PC-9 (cell line): ENCODE measurements at regions not wholly inside any gene's neighbourhood (a gene's known extent, or its start where the extent isn't known, plus 50 kb on each side); places are given as distances from the start of the nearest gene placed in this dataset.
"Not testable (repeated sequence)": the region's sequence is repeated elsewhere in the genome, so short reads cannot be mapped to it uniquely, and the experiment has no call there.

Source experiments
- BruUV-seq: library from RNA; stranded (reverse); fragments of 400-500 nt; replicated peaks from 2 replicates; lab custom pipeline; 2021; lab: Mats Ljungman, UMichigan
- CTCF ChIA-PET: fragments of 300-600 bp; sonication (Branson Sonifier 250); formaldehyde crosslinking; loops from one replicate; lab custom pipeline; 2022; ENCODE audit warnings: antibody characterized with exemption; lab: Charles Lee
- POLR2A ChIA-PET: fragments of 300-600 bp; sonication (Branson Sonifier 250); formaldehyde crosslinking; loops from one replicate; lab custom pipeline; 2022; ENCODE audit warnings: antibody characterized with exemption; ENCODE audit not compliant: unreplicated experiment; lab: Charles Lee
- DNase-seq, 2 experiments: peaks; one replicate each; pipeline versions ENCODE4 v3.0.0 to v3.0.0-alpha.2; 2015 to 2022; ENCODE audit warnings: mixed read lengths in 1 of 2
- H2AFZ ChIP-seq: fragments of 200-600 bp; sonication (generic); 2 replicates; pipeline ENCODE4 v1.8.1; 2017; ENCODE audit warnings: antibody characterized with exemption
- H3F3A ChIP-seq: fragments of 200-600 bp; sonication (generic); 2 replicates; pipeline ENCODE4 v1.8.1; 2017; ENCODE audit warnings: antibody characterized with exemption, mild to moderate bottlenecking, low read depth; ENCODE audit not compliant: insufficient read depth
- H3K27ac ChIP-seq: fragments of 200-600 bp; sonication (generic); 2 replicates; pipeline ENCODE4 v1.6.1; 2016; ENCODE audit warnings: mixed run types
- H3K27me3 ChIP-seq: fragments of 200-600 bp; sonication (generic); 2 replicates; pipeline ENCODE4 v1.6.1; 2016; ENCODE audit warnings: low read depth, mixed run types; ENCODE audit not compliant: insufficient read depth
- H3K36me3 ChIP-seq: fragments of 200-600 bp; sonication (generic); 2 replicates; pipeline ENCODE4 v1.6.1; 2016; ENCODE audit warnings: low read depth, mixed run types
- H3K4me1 ChIP-seq: fragments of 200-600 bp; sonication (generic); replicated peaks from 2 replicates; pipeline ENCODE4 v1.6.1; 2016; ENCODE audit warnings: mixed run types; ENCODE audit not compliant: insufficient read depth
- H3K4me2 ChIP-seq: fragments of 200-600 bp; sonication (generic); 2 replicates; pipeline ENCODE4 v1.6.1; 2017; ENCODE audit warnings: mixed run types
- H3K4me3 ChIP-seq: fragments of 200-600 bp; sonication (generic); 2 replicates; pipeline ENCODE4 v1.6.1; 2016; ENCODE audit warnings: mixed run types
- H3K79me2 ChIP-seq: fragments of 200-600 bp; sonication (generic); 2 replicates; pipeline ENCODE4 v1.6.1; 2017; ENCODE audit warnings: low read depth, mixed run types
- H3K9me2 ChIP-seq: fragments of 200-600 bp; sonication (generic); 2 replicates; pipeline ENCODE4 v1.8.1; 2017; ENCODE audit warnings: mild to moderate bottlenecking; ENCODE audit not compliant: insufficient read depth
- H3K9me3 ChIP-seq: fragments of 200-600 bp; sonication (generic); 2 replicates; pipeline ENCODE4 v1.8.1; 2016; ENCODE audit warnings: low read depth; ENCODE audit not compliant: insufficient read depth
- H4K20me1 ChIP-seq: fragments of 200-600 bp; sonication (generic); 2 replicates; pipeline ENCODE4 v1.8.1; 2017; ENCODE audit not compliant: insufficient read depth
- EZH2 ChIP-seq: fragments of 200-600 bp; sonication (generic); IDR thresholded peaks from 2 replicates; pipeline ENCODE4 v1.8.0; 2017; ENCODE audit warnings: antibody characterized with exemption, low read depth
- intact Hi-C: fragments of 100-400 bp; cut with micrococcal nuclease; formaldehyde crosslinking; loops from one replicate; pipeline ENCODE4 v1.10.0; 2022; ENCODE audit not compliant: unreplicated experiment
- TF ChIP-seq, protein P1 (sequence below): fragments of 200-600 bp; sonication (generic); conservative IDR thresholded peaks from 2 replicates; pipeline ENCODE4 v1.6.1; 2017; ENCODE audit warnings: mixed run types, antibody characterized with exemption, mild to moderate bottlenecking, moderate library complexity

- Histone ChIP-seq H3F3A (no peaks in the 10 kb centered on the region), H3K79me2 (no peaks in the 10 kb centered on the region), H3K9me3 (peaks cover 4% of the 10 kb centered on the region; the same call in 1 of the 2 replicates), H3K4me3 (no peak overlapping the region), H3K4me2 (no peak overlapping the region), H3K36me3 (no peaks in the 10 kb centered on the region), H4K20me1 (no peaks in the 10 kb centered on the region), H3K4me1 (no peaks in the 10 kb centered on the region), H2AFZ (no peak overlapping the region), H3K27ac (no peak overlapping the region), H3K9me2 (no peaks in the 10 kb centered on the region), H3K27me3 (no peaks in the 10 kb centered on the region)
- BruUV-seq: no TSS peak
- DNase-seq: no peak
- CTCF ChIA-PET: no interaction called here
- no peak for TF ChIP-seq EZH2
- TF ChIP-seq, protein P1, sequence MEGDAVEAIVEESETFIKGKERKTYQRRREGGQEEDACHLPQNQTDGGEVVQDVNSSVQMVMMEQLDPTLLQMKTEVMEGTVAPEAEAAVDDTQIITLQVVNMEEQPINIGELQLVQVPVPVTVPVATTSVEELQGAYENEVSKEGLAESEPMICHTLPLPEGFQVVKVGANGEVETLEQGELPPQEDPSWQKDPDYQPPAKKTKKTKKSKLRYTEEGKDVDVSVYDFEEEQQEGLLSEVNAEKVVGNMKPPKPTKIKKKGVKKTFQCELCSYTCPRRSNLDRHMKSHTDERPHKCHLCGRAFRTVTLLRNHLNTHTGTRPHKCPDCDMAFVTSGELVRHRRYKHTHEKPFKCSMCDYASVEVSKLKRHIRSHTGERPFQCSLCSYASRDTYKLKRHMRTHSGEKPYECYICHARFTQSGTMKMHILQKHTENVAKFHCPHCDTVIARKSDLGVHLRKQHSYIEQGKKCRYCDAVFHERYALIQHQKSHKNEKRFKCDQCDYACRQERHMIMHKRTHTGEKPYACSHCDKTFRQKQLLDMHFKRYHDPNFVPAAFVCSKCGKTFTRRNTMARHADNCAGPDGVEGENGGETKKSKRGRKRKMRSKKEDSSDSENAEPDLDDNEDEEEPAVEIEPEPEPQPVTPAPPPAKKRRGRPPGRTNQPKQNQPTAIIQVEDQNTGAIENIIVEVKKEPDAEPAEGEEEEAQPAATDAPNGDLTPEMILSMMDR: no peak
- POLR2A ChIA-PET: no interaction called here
- intact Hi-C loops: no loop called here
Observed at GRCh38 chr7:42543953-42544352, 306.9 kb upstream of the GLI3 start.

DNA sequence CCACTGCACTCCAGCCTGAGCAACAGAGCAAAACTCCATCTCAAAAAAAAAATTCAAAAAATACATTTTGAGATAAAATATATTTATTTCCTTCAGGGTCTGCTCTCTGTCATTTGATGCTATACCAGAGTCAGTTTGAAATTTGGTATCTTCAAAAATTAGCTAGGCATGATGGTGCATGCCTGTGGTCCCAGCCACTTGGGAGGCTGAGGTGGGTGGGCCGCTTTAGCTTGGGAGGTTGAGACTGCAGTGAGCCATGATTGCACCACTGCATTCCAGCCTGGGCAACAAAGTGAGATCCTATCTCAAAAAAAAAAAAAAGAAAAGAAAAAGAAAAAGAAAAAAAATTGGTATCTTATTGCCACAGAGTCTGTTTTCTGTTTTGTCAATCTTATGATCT, 305.4 kb upstream of the GLI3 start:
- H3K4me1 ChIP-seq, DNase-seq, BruUV-seq, H4K20me1 ChIP-seq, POLR2A ChIA-PET, H3K4me3 ChIP-seq, CTCF ChIA-PET, H3K9me3 ChIP-seq, H2AFZ ChIP-seq, H3K27ac ChIP-seq, intact Hi-C loops, H3K4me2 ChIP-seq, H3K79me2 ChIP-seq, H3K9me2 ChIP-seq, H3F3A ChIP-seq, H3K36me3 ChIP-seq, H3K27me3 ChIP-seq: not testable (repeated sequence)

DNA sequence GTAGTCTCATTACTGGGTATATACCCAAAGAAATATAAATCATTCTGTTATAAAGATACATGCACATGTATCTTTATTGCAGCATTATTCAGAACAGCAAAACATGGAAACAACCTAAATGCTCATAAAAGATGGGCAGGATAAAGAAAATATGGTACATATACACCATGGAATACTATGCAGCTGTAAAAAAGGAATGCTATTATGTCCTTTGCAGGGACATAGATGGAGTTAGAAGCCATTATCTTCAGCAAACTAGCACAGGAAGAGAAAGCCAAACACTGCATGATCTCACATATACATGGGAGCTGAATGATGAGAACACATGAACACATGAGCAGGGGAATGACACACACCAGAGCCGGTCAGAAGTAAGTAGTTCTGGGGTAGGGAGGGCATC, 297.4 kb upstream of the GLI3 start:
- H3K4me2 ChIP-seq: no peak overlapping the region
- H3F3A ChIP-seq: no peaks in the 10 kb centered on the region
- no peaks in the 10 kb centered on the region for H3K9me2 ChIP-seq
- CTCF ChIA-PET: no interaction called here
- no peak overlapping the region for H3K27ac ChIP-seq
- TF ChIP-seq EZH2: no peak
- TF ChIP-seq, protein P1: no peak
- no peaks in the 10 kb centered on the region for H3K27me3 ChIP-seq
- no peak overlapping the region for H2AFZ ChIP-seq
- intact Hi-C loops: no loop called here
- POLR2A ChIA-PET: no interaction called here
- no peaks in the 10 kb centered on the region for H3K36me3 ChIP-seq
- H3K79me2 ChIP-seq: no peaks in the 10 kb centered on the region
- no TSS peak for BruUV-seq
- no peak for DNase-seq
- no peaks in the 10 kb centered on the region for H3K4me1 ChIP-seq
- H3K9me3 ChIP-seq: no peaks in the 10 kb centered on the region
- no peaks in the 10 kb centered on the region for H4K20me1 ChIP-seq
- H3K4me3 ChIP-seq: no peak overlapping the region

GRCh38 chr7:42527004-42527403, 290.0 kb upstream of the GLI3 start:
- H3K9me2 ChIP-seq: no peaks in the 10 kb centered on the region
- H3K27ac ChIP-seq: no peak overlapping the region
- H3F3A ChIP-seq: no peaks in the 10 kb centered on the region
- no peaks in the 10 kb centered on the region for H4K20me1 ChIP-seq
- no peak overlapping the region for H3K4me3 ChIP-seq
- H3K36me3 ChIP-seq: no peaks in the 10 kb centered on the region
- intact Hi-C loops: no loop called here
- POLR2A ChIA-PET: no interaction called here
- no peaks in the 10 kb centered on the region for H3K4me1 ChIP-seq
- no peak overlapping the region for H3K4me2 ChIP-seq
- TF ChIP-seq, protein P1: no peak
- TF ChIP-seq EZH2: no peak
- 0 out of 2 replicates have a peak, but pooled peaks cover 10% of the 10 kb centered on the region for H3K27me3 ChIP-seq
- no peaks in the 10 kb centered on the region for H3K79me2 ChIP-seq
- CTCF ChIA-PET: no interaction called here
- no peaks in the 10 kb centered on the region for H3K9me3 ChIP-seq
- no TSS peak for BruUV-seq
- DNase-seq: no peak
- no peak overlapping the region for H2AFZ ChIP-seq
